OCI-LY1 (cell line): ENCODE measurements at regions not wholly inside any gene's neighbourhood (a gene's known extent, or its start where the extent isn't known, plus 50 kb on each side); places are given as distances from the start of the nearest gene placed in this dataset.

ENCODE experiments used
- CTCF ChIP-seq: fragments of 200-600 bp; sonication (generic), shearing (Covaris generic); IDR thresholded peaks from 2 replicates; pipeline ENCODE4 v1.5.1; 2017; ENCODE audit warnings: mild to moderate bottlenecking, antibody characterized with exemption, low read length, moderate library complexity, mixed read lengths
- EZH2 ChIP-seq: fragments of 200-600 bp; sonication (generic), shearing (Covaris generic); IDR thresholded peaks from 2 replicates; pipeline ENCODE4 v1.8.0; 2017; ENCODE audit warnings: borderline replicate concordance, mixed run types, mild to moderate bottlenecking, antibody characterized with exemption, low read length, moderate library complexity, mixed read lengths

GRCh38 chr4:130640592-130640991 is 1544.6 kb downstream of the C4orf33 start:
- TF ChIP-seq EZH2 (no peak), CTCF (no peak)
